Endothelial cell of umbilical vein (primary cell): ENCODE measurements at regions not wholly inside any gene's neighbourhood (a gene's known extent, or its start where the extent isn't known, plus 50 kb on each side); places are given as distances from the start of the nearest gene placed in this dataset.

ENCODE experiments used
- BruUV-seq: library from RNA; stranded (reverse); fragments of 400-500 nt; replicated peaks from 2 replicates; lab custom pipeline; 2021; lab: Mats Ljungman, UMichigan
- CTCF ChIA-PET: fragments of 300-600, 350-600 bp; sonication (Branson Sonifier 250); formaldehyde crosslinking; loops from one replicate; lab custom pipeline; 2021; ENCODE audit warnings: antibody characterized with exemption, inconsistent platforms; lab: Charles Lee
- POLR2A ChIA-PET: fragments of 300-600, 350-600 bp; sonication (Branson Sonifier 250); formaldehyde crosslinking; loops from one replicate; lab custom pipeline; 2021; ENCODE audit warnings: antibody characterized with exemption, inconsistent platforms; lab: Charles Lee
- DNase-seq: peaks from one replicate; pipeline ENCODE4 v3.0.0-alpha.2; 2011; ENCODE audit warnings: low read depth, low spot score
- FAIRE-seq: peaks from 2 replicates; lab custom pipeline; 2011; peaks lifted over from hg19 to GRCh38; lab: Jason Lieb, UNC
- H2AFZ ChIP-seq: 2 replicates; pipeline ENCODE4 v1.6.0; 2012; ENCODE audit warnings: low read depth, low read length, control low read depth, inconsistent platforms
- H3K27ac ChIP-seq: 2 replicates; pipeline ENCODE4 v1.5.1; 2011; ENCODE audit warnings: low read depth, mild to moderate bottlenecking, control low read depth, low read length, moderate library complexity; ENCODE audit not compliant: insufficient read depth
- H3K27me3 ChIP-seq, 2 experiments: 2 replicates each; pipeline versions ENCODE4 v1.6.0 to v1.6.1; 2011; ENCODE audit warnings: low read length in 2 of 2, mixed read lengths in 1 of 2; ENCODE audit not compliant: control insufficient read depth in 2 of 2, insufficient read depth in 2 of 2
- H3K36me3 ChIP-seq, 2 experiments: 2 replicates in 1 of 2; 3 replicates in 1 of 2; pipeline ENCODE4 v1.5.1; 2011; ENCODE audit warnings: low read length in 2 of 2, mild to moderate bottlenecking in 1 of 2, moderate library complexity in 1 of 2; ENCODE audit not compliant: control insufficient read depth in 2 of 2, insufficient read depth in 2 of 2; ENCODE audit errors: extremely low read depth in 1 of 2
- H3K4me1 ChIP-seq: 3 replicates; pipeline ENCODE4 v1.5.1; 2011; ENCODE audit warnings: mild to moderate bottlenecking, low read length; ENCODE audit not compliant: control insufficient read depth, insufficient read depth; ENCODE audit errors: extremely low read depth
- H3K4me2 ChIP-seq: 2 replicates; pipeline ENCODE4 v1.6.1; 2011; ENCODE audit warnings: low read length, control low read depth, mixed read lengths; ENCODE audit not compliant: insufficient read depth
- H3K4me3 ChIP-seq, 3 experiments: fragments of 200-600 bp in 1 of 3; sonication (generic), shearing (Covaris generic) in 1 of 3; replicated peaks in 1 of 3; 2 replicates each; pipeline ENCODE4 v1.5.1; 2011 to 2016; ENCODE audit warnings: control low read depth in 3 of 3, low read length in 3 of 3, mild to moderate bottlenecking in 2 of 3, inconsistent platforms in 1 of 3, low read depth in 1 of 3, moderate library complexity in 1 of 3; ENCODE audit not compliant: insufficient read depth in 1 of 3
- H3K79me2 ChIP-seq: 2 replicates; pipeline ENCODE4 v1.6.0; 2012; ENCODE audit warnings: low read length, inconsistent platforms; ENCODE audit not compliant: control insufficient read depth, insufficient read depth
- H3K9ac ChIP-seq: replicated peaks from 2 replicates; pipeline ENCODE3; 2011; ENCODE audit warnings: low read length, control low read depth; ENCODE audit not compliant: insufficient read depth; ENCODE audit errors: extremely low read depth
- H3K9me1 ChIP-seq: replicated peaks from 3 replicates; pipeline ENCODE4 v1.6.0; 2011; ENCODE audit warnings: mild to moderate bottlenecking, low read length; ENCODE audit not compliant: control insufficient read depth, insufficient read depth; ENCODE audit errors: extremely low read depth
- H3K9me3 ChIP-seq: replicated peaks from 2 replicates; pipeline ENCODE4 v1.5.1; 2012; ENCODE audit warnings: low read length, inconsistent platforms; ENCODE audit not compliant: control insufficient read depth, insufficient read depth
- H4K20me1 ChIP-seq: replicated peaks from 2 replicates; pipeline ENCODE3; 2011; ENCODE audit warnings: mild to moderate bottlenecking, low read length; ENCODE audit not compliant: control insufficient read depth, insufficient read depth; ENCODE audit errors: extremely low read depth
- CTCF ChIP-seq, 2 donors: IDR thresholded peaks; 1 replicate in 1 of 2; 2 replicates in 1 of 2; pipeline ENCODE4 v1.5.1; 2011; ENCODE audit warnings: low read length in 2 of 2, mild to moderate bottlenecking in 2 of 2, moderate library complexity in 2 of 2, control low read depth in 1 of 2, inconsistent platforms in 1 of 2, low read depth in 1 of 2; ENCODE audit not compliant: insufficient read depth in 1 of 2; ENCODE audit errors: extremely low read depth in 1 of 2
- EZH2 ChIP-seq: IDR thresholded peaks from 2 replicates; pipeline ENCODE4 v1.6.1; 2012; ENCODE audit warnings: borderline replicate concordance, low read depth, mild to moderate bottlenecking, moderate library complexity, low read length, inconsistent platforms; ENCODE audit not compliant: severe bottlenecking
- FOS ChIP-seq: IDR thresholded peaks from 2 replicates; pipeline ENCODE4 v1.6.1; 2011; ENCODE audit warnings: mild to moderate bottlenecking, low read length, moderate library complexity, borderline replicate concordance; ENCODE audit not compliant: insufficient read depth
- GATA2 ChIP-seq: IDR thresholded peaks from 2 replicates; pipeline ENCODE4 v1.7.0; 2011; ENCODE audit warnings: low read depth, mild to moderate bottlenecking, moderate library complexity, mixed read lengths, low read length; ENCODE audit not compliant: insufficient read length, insufficient read depth
- JUN ChIP-seq: IDR thresholded peaks from 2 replicates; pipeline ENCODE4 v1.6.1; 2011; ENCODE audit warnings: borderline replicate concordance, low read depth; ENCODE audit not compliant: insufficient read length, insufficient read depth
- MAX ChIP-seq: IDR thresholded peaks from 2 replicates; pipeline ENCODE4 v1.6.1; 2011; ENCODE audit not compliant: insufficient read depth, insufficient read length
- MYC ChIP-seq: IDR thresholded peaks from one replicate; pipeline ENCODE4 v1.6.1; 2011; ENCODE audit warnings: mild to moderate bottlenecking, low read depth, low read length
- POLR2A ChIP-seq: IDR thresholded peaks from 2 replicates; pipeline ENCODE4 v1.6.1; 2012; ENCODE audit warnings: low read depth, mild to moderate bottlenecking, control low read depth, low read length
- POLR2AphosphoS5 ChIP-seq: IDR thresholded peaks from 2 replicates; pipeline ENCODE4 v1.6.1; 2012; ENCODE audit warnings: low read depth, mild to moderate bottlenecking, control low read depth, low read length, moderate library complexity; ENCODE audit not compliant: insufficient read depth
- dilution Hi-C: fragments of 300-500 bp; cut with MboI; formaldehyde crosslinking; loops from one replicate; pipeline ENCODE4 v1.15.0; 2019; ENCODE audit warnings: low sequenced_read_pairs; ENCODE audit not compliant: extremely low pct_ligation_motif_present
- intact Hi-C: fragments of 100-400 bp; cut with micrococcal nuclease; formaldehyde crosslinking; loops from one replicate; pipeline ENCODE4 v1.10.0; 2022

GRCh38 chr12:89217472-89217871, 134.8 kb downstream of the DUSP6 start:
- Histone ChIP-seq H3K9ac (no peak overlapping the region), H3K4me1 (peaks cover 6% of the 10 kb centered on the region), H3K4me2 (no peak overlapping the region), H4K20me1 (no peaks in the 10 kb centered on the region), H3K4me3 (no peak overlapping the region), H3K9me1 (no peaks in the 10 kb centered on the region), H3K27me3 (no peaks in the 10 kb centered on the region), H2AFZ (no peak overlapping the region), H3K36me3 (no peaks in the 10 kb centered on the region), H3K27ac (no peak overlapping the region), H3K79me2 (no peaks in the 10 kb centered on the region), H3K9me3 (no peaks in the 10 kb centered on the region)
- CTCF ChIA-PET, result no interaction called here
- BruUV-seq, result no TSS peak
- dilution Hi-C loops, result no loop called here
- FAIRE-seq (no peak), DNase-seq (no peak)
- intact Hi-C loops, result no loop called here
- TF ChIP-seq POLR2AphosphoS5, result no peak
- no peak for TF ChIP-seq CTCF (IDR thresholded peaks at IDR 0.05; ENCODE audit: extremely low read depth in 1 of 2, insufficient read depth in 1 of 2, low read depth in 1 of 2, low read length in 2 of 2)
- TF ChIP-seq FOS, result no peak
- TF ChIP-seq EZH2, result no peak
- POLR2A ChIA-PET, result no interaction called here

- FAIRE-seq (no peak), DNase-seq (peak; percentile 82)
- Histone ChIP-seq H3K4me3 (no peak overlapping the region), H3K9me3 (no peaks in the 10 kb centered on the region), H3K9me1 (no peaks in the 10 kb centered on the region), H3K27ac (no peak overlapping the region), H3K36me3 (no peaks in the 10 kb centered on the region), H3K79me2 (no peaks in the 10 kb centered on the region), H3K9ac (no peak overlapping the region), H4K20me1 (no peaks in the 10 kb centered on the region), H3K27me3 (no peaks in the 10 kb centered on the region), H3K4me2 (no peak overlapping the region), H2AFZ (no peak overlapping the region), H3K4me1 (peaks cover 7% of the 10 kb centered on the region)
- intact Hi-C loops (no loop called here), dilution Hi-C loops (no loop called here)
- TF ChIP-seq JUN (no peak), EZH2 (no peak), MYC (no peak), MAX (no peak), CTCF (IDR thresholded peaks at IDR 0.05; ENCODE audit: extremely low read depth in 1 of 2, insufficient read depth in 1 of 2, low read depth in 1 of 2, low read length in 2 of 2) (no peak), POLR2AphosphoS5 (no peak), POLR2A (no peak), FOS (no peak), GATA2 (no peak)
- no TSS peak for BruUV-seq
- ChIA-PET POLR2A (no interaction called here), CTCF (no interaction called here)
These were observed 135.9 kb downstream of the DUSP6 start for GRCh38 chr12:89216211-89216952.
